Adrenal gland (tissue), 9 donors: ENCODE measurements at regions not wholly inside any gene's neighbourhood (a gene's known extent, or its start where the extent isn't known, plus 50 kb on each side); places are given as distances from the start of the nearest gene placed in this dataset.

Experiments
- DNase-seq, 7 donors: peaks; one replicate each; pipeline ENCODE4 v3.0.0-alpha.2; 2019 to 2020
- H3K27ac ChIP-seq, 5 donors: fragments of 200-600 bp; sonication (generic) in 4 of 5; 1 replicate in 3 of 5; 2 replicates in 2 of 5; pipeline versions ENCODE4 v1.5.1 to v1.8.0; 2016 to 2020; ENCODE audit warnings: mild to moderate bottlenecking in 1 of 5
- H3K27me3 ChIP-seq: fragments of 200-600 bp; 2 replicates; pipeline ENCODE4 v1.8.0; 2021
- H3K36me3 ChIP-seq, 2 donors: fragments of 200-600 bp; replicated peaks in 1 of 2; 1 replicate in 1 of 2; 2 replicates in 1 of 2; pipeline versions ENCODE4 v1.5.1 to v1.8.0; 2018 to 2022
- H3K4me1 ChIP-seq, 2 donors: fragments of 200-600 bp; replicated peaks in 1 of 2; 1 replicate in 1 of 2; 2 replicates in 1 of 2; pipeline versions ENCODE4 v1.5.1 to v1.8.0; 2018 to 2021
- H3K4me3 ChIP-seq, 4 donors: fragments of 200-600 bp; sonication (generic) in 3 of 4; one replicate each; pipeline ENCODE4 v1.5.1; 2016 to 2018
- H3K9me3 ChIP-seq, 3 donors: fragments of 200-600 bp; sonication (generic) in 1 of 3; replicated peaks in 1 of 3; 1 replicate in 2 of 3; 2 replicates in 1 of 3; pipeline versions ENCODE4 v1.5.1 to v1.8.0; 2016 to 2021
- CTCF ChIP-seq, 6 experiments: fragments of 450-650 bp in 4 of 6; fragments of 200-600 bp in 2 of 6; sonication (generic) in 1 of 6; IDR thresholded peaks; 1 replicate in 5 of 6; 2 replicates in 1 of 6; pipeline versions ENCODE4 v1.5.1 to v1.8.0; 2016 to 2021; ENCODE audit warnings: antibody characterized with exemption in 6 of 6, mild to moderate bottlenecking in 2 of 6, moderate library complexity in 1 of 6
- POLR2A ChIP-seq, 2 donors: fragments of 450-650 bp; IDR thresholded peaks; one replicate each; pipeline ENCODE4 v1.6.1; 2017; ENCODE audit warnings: antibody characterized with exemption in 2 of 2, mild to moderate bottlenecking in 2 of 2, moderate library complexity in 1 of 2
- WGBS, 4 donors: extraction: QIAGEN DNeasy Blood & Tissue Kit in 2 of 4; methylation state at CpG; one replicate each; pipeline versions ENCODE4 v1.1.5 to v1.1.7; 2013 to 2017; 5-methylcytosine and 5-hydroxymethylcytosine counted together
- intact Hi-C, 2 donors: fragments of 100-400 bp; cut with DNase I; formaldehyde crosslinking; loops; one replicate each; pipeline versions ENCODE4 v1.14.1 to v1.15.0; 2022 to 2023
- donor health status: healthy with polysubstance abuse.
- donor health status: Bipolar disorder and iron deficiency.
- donor health status: DM: yes; HTN: yes; CAD: no.
- donor health status: DM: no; HTN: no; CAD: no.
- donor health status: DM: no; HTN: no; CAD: no.

- no peaks in the 10 kb centered on the region for H3K27me3 ChIP-seq
- DNase-seq: no peak
- intact Hi-C loops: no loop called here
- no peak overlapping the region for H3K4me3 ChIP-seq
- no peak for TF ChIP-seq POLR2A (IDR thresholded peaks at IDR 0.05)
- no peak for TF ChIP-seq CTCF (IDR thresholded peaks at IDR 0.05)
- WGBS, 4 donors: 88 to 92% (median 89%) methylated on average over 2 of the region's 2 CpGs
- H3K4me1 ChIP-seq: peaks cover 5 to 24% of the 10 kb centered on the region in 2 donors
- H3K27ac ChIP-seq: no peak overlapping the region
- H3K36me3 ChIP-seq: no peaks in the 10 kb centered on the region
- no peaks in the 10 kb centered on the region for H3K9me3 ChIP-seq
Measured at GRCh38 chr4:123822353-123822752, 425.8 kb downstream of the SPRY1 start.

- no peaks in the 10 kb centered on the region for H3K27me3 ChIP-seq
- intact Hi-C loops: no loop called here
- H3K4me1 ChIP-seq: peaks cover 5 to 24% of the 10 kb centered on the region in 2 donors
- 83 to 93% (median 89%) methylated on average over 4 of the region's 4 CpGs for WGBS, 4 donors
- no peak overlapping the region for H3K4me3 ChIP-seq
- H3K9me3 ChIP-seq: no peaks in the 10 kb centered on the region
- H3K36me3 ChIP-seq: no peaks in the 10 kb centered on the region
- no peak overlapping the region for H3K27ac ChIP-seq
- DNase-seq: no peak
- no peak for TF ChIP-seq CTCF (IDR thresholded peaks at IDR 0.05)
- no peak for TF ChIP-seq POLR2A (IDR thresholded peaks at IDR 0.05)
Measured at GRCh38 chr4:123823244-123823643, 426.6 kb downstream of the SPRY1 start.

GRCh38 chr4:123824524-123824923, 427.9 kb downstream of the SPRY1 start:
- intact Hi-C loops: no loop called here
- no peak for TF ChIP-seq CTCF (IDR thresholded peaks at IDR 0.05)
- TF ChIP-seq POLR2A (IDR thresholded peaks at IDR 0.05): no peak
- Histone ChIP-seq H3K4me3 (no peak overlapping the region), H3K27me3 (no peaks in the 10 kb centered on the region), H3K36me3 (no peaks in the 10 kb centered on the region), H3K27ac (peak overlapping the region in 1 of 5 donors; percentile 7), H3K9me3 (no peaks in the 10 kb centered on the region), H3K4me1 (peaks cover 5 to 24% of the 10 kb centered on the region in 2 donors)
- no peak for DNase-seq
- WGBS, 4 donors: 89 to 92% (median 91%) methylated on average over 1 of the region's 1 CpG

GRCh38 chr4:123825596-123826291, 429.1 kb downstream of the SPRY1 start:
- no peak for DNase-seq
- H3K36me3 ChIP-seq: no peaks in the 10 kb centered on the region
- H3K4me1 ChIP-seq: peaks cover 5 to 24% of the 10 kb centered on the region in 2 donors
- peak overlapping the region in 2 of 5 donors; percentile 15 to 26 for H3K27ac ChIP-seq
- H3K9me3 ChIP-seq: no peaks in the 10 kb centered on the region
- intact Hi-C loops: no loop called here
- no peak overlapping the region for H3K4me3 ChIP-seq
- WGBS, 4 donors: 70 to 89% (median 83%) methylated on average over 1 of the region's 1 CpG
- no peaks in the 10 kb centered on the region for H3K27me3 ChIP-seq
- TF ChIP-seq CTCF (IDR thresholded peaks at IDR 0.05): no peak
- TF ChIP-seq POLR2A (IDR thresholded peaks at IDR 0.05): no peak
